ENCODE measurements at regions not wholly inside any gene's neighbourhood (a gene's known extent, or its start where the extent isn't known, plus 50 kb on each side); places are given as distances from the start of the nearest gene placed in this dataset.
"Not testable (repeated sequence)": the region's sequence is repeated elsewhere in the genome, so short reads cannot be mapped to it uniquely, and the experiment has no call there.

- no peak for DNase-seq (ENCODE audit: low read depth in 2 of 2)
Measured at GRCh38 chr4:164318350-164318749, 435.6 kb upstream of the SMIM31 start.

DNA sequence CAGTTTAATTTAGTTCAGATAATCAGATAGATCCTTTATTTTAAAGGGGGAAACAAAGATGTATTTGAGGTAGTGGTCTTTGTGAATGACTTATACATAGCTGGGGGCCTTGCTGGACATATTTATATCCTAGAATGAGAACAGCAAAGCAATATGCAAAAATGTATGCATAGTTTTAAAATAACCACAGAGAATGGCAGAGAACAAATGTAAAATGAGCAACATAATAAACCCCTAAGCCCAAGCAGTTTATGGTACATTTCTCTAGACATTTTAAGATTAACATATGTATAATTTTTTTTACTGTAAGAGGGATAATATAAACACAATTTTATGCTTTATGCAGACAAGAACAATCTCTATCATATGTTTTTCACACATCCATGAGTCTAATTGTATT is 434.2 kb upstream of the SMIM31 start:
- DNase-seq (ENCODE audit: low read depth in 2 of 2) = no peak

GRCh38 chr4:164320847-164321246 is 433.1 kb upstream of the SMIM31 start:
- no peak for DNase-seq (ENCODE audit: low read depth in 2 of 2)

DNA sequence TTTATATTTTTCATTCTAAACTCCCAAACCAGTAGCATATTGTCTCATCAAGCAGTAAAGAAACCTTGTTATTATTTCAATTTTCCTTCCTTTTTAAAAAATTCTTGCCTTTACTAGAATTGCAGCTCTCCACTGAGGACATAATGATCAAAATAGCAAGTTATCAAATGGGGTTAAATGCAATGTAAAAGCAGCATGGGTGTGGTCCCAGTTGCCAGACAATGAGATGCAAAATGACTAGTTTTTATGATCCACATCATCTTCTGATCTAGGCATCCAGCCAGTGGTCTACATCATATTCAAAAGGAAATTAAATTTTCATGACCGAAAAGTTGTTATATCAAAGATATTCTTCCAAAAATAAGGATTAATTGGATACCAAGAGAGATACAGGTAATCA is 427.9 kb upstream of the SMIM31 start:
- no peak for DNase-seq (ENCODE audit: low read depth in 2 of 2)

DNA sequence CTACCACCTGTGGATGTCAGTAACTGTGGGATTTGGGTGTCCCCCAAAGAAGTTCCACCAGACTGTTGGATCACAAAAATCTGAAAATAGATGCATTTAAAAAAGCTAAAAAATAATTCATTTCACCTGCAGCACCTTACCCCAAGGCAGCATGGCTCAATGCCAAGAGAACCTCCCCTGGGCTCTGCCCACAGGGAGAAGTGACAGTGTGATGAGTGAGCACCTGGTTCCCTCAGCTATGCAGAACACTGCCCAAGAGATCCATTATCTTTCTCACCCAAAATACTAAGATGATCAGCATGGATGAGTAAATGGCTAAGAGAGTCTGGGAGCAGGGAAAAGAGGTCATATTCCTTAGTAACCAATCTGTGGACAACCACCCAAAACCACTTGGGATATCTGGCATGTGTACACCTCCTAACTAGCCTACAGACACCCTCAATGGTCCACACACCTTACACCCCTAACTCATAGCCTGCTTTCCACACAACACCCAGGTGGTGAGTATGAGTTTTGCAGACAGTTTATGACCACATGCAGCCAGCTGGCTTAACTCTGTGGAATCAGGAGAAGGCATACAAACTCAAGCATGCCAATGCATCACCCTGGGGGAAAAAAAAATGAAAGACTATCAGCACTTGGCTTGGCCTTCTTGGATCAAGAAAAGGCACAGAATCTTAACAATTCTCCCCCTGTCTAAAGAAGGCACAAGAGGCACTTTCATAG is 416.5 kb upstream of the SMIM31 start:
- DNase-seq (ENCODE audit: low read depth in 2 of 2) = no peak

DNA sequence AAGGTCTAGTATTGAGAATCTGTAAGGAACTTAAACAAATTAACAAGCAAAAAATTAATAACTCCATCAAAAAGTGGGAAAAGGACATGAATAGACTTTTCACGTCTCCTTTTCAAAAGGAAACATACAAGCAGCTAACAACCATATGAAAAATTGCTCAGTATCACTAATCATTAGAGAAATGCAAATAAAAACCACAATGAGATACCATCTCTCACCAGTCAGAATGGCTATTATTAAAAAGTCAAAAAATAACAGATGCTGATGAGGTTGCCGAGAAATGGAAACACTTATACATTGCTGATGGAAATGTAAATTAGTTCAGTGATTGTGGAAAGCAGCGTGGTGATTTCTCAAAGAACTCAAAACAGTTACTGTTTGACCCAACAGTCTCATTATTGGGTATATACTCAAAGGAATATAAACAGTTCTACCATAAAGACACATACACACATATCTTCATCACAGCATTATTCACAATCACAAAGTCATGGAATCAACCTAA is 410.4 kb upstream of the SMIM31 start:
- no peak for DNase-seq (ENCODE audit: low read depth in 2 of 2)

- DNase-seq (ENCODE audit: low read depth in 2 of 2) = no peak
Measured at GRCh38 chr4:164345756-164346155, 408.2 kb upstream of the SMIM31 start.

DNA sequence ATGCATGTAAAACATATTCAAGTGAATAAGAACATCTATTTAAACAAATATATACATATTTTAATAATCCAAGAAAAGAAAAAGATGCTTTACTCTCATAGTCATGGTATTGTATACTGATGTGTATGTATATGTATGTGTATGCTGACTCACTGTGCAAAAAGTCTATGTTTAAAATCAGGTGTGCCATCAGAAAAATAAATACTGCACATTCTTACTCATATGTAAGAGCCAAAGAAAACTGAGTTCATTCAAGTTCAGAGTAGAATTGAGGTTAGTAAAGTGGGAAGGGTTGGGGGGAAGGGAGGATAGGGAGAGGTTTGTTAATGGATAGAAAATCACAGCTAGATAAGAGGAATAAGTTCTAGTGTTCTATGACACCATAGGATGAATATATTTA is 403.9 kb upstream of the SMIM31 start:
- DNase-seq (ENCODE audit: low read depth in 2 of 2) = no peak

- DNase-seq (ENCODE audit: low read depth in 2 of 2) = not testable (repeated sequence)
Measured at GRCh38 chr4:164350716-164351115, 403.2 kb upstream of the SMIM31 start.

- DNase-seq (ENCODE audit: low read depth in 2 of 2) = no peak
Measured at GRCh38 chr4:164357957-164358356, 396.0 kb upstream of the SMIM31 start.

- no peak for DNase-seq (ENCODE audit: low read depth in 2 of 2)
Measured at GRCh38 chr4:164358400-164358799, 395.5 kb upstream of the SMIM31 start.

- no peak for DNase-seq (ENCODE audit: low read depth in 2 of 2)
Measured at GRCh38 chr4:164359881-164360280, 394.1 kb upstream of the SMIM31 start.

- no peak for DNase-seq (ENCODE audit: low read depth in 2 of 2)
Measured at GRCh38 chr4:164368894-164369293, 385.0 kb upstream of the SMIM31 start.

- no peak for DNase-seq (ENCODE audit: low read depth in 2 of 2)
Measured at GRCh38 chr4:164373021-164373420, 380.9 kb upstream of the SMIM31 start.

- DNase-seq (ENCODE audit: low read depth in 2 of 2) = no peak
Measured at GRCh38 chr4:164377277-164377676, 376.7 kb upstream of the SMIM31 start.

- DNase-seq (ENCODE audit: low read depth in 2 of 2) = no peak
Measured at GRCh38 chr4:164378361-164378760, 375.6 kb upstream of the SMIM31 start.

- DNase-seq (ENCODE audit: low read depth in 2 of 2) = no peak
Measured at GRCh38 chr4:164379694-164380093, 374.2 kb upstream of the SMIM31 start.

GRCh38 chr4:164381859-164382258 is 372.1 kb upstream of the SMIM31 start:
- no peak for DNase-seq (ENCODE audit: low read depth in 2 of 2)

GRCh38 chr4:164383058-164383357 is 370.9 kb upstream of the SMIM31 start:
- no peak for DNase-seq (ENCODE audit: low read depth in 2 of 2)

DNA sequence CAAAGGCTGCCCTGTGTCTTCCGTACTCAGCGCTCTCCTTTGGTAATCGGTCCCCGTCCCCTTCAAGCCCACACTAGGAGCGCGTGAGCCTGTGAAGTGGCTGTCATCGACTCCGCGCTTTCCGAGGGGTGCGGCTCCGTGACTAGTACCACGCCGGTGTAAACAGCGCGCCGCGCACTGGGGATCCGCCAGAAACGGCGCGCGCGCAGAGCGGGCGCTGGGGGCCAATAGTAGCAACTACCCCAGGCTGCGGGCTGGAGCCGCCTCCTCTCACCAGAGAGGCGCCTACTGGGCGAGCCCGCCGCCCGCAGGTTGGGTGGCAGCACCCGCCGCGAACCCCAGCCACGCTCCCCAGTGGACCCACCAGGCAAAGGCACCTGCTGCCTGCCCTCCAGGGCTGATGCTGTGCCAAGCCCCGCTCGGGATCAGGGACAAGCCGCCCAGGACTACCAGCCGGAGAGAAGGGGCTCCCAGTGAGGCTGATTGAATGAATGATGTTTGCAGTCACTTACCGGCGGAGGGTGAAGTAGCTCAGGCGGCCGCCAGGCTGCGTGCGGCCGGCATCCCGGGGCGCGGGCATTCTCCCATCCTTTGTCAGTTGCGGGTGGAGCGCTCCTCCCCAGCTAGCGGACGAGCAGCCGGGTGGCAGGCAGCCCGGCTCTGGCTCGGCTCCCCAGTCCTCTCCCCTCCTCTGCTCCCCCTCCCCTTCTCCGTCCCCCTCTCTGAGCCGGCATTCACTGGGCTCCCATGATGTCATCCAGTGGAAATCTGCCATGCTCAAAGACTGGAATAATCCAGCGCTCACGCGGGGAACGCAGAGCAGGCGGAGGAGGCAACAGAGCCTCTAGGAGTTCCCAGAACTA is 370.3 kb upstream of the SMIM31 start:
- no peak for DNase-seq (ENCODE audit: low read depth in 2 of 2)

DNA sequence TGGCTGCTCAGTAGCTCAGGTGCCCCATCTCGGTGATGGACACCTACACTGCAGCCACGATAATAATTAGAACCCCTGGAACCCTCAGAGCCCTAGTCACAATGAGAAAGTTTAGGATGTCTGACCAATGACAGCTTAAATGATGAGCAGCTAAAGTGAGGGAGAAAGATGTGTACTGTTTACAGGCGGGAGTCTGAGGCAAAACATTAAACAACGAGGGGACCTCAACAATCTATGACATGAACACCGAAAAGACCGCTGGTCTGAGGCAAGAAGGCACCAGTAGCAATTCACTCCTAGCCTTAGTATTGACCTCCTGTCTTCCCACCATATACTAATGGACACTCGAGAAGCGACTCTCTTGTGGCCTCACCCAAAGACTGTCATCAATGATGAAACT is 369.5 kb upstream of the SMIM31 start:
- no peak for DNase-seq (ENCODE audit: low read depth in 2 of 2)

- no peak for DNase-seq (ENCODE audit: low read depth in 2 of 2)
Measured at GRCh38 chr4:164396439-164396838, 357.5 kb upstream of the SMIM31 start.

DNA sequence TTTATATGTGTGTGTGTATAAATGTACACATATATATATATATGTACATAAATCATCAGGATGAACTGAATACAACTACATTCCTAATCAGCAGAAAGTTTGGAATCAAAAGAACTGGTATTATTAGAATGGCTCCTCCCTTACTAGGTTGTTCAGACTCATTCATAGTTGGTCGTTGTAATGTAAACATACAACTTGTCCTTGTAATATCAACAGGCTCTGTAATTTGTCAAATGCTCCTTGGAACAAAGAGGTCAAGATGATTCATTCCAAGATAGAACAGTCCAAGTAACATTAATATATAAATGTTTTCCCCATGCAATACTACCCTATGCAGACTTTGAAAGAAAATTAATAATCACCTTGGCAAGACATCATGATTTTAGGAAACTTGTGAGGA is 351.4 kb upstream of the SMIM31 start:
- DNase-seq (ENCODE audit: low read depth in 2 of 2) = no peak
